MM.1S (cell line): ENCODE measurements at regions not wholly inside any gene's neighbourhood (a gene's known extent, or its start where the extent isn't known, plus 50 kb on each side); places are given as distances from the start of the nearest gene placed in this dataset.

Source experiments
- EZH2 ChIP-seq: fragments of 300-600 bp; sonication (generic); optimal IDR thresholded peaks from 2 replicates; pipeline ENCODE3; 2017; ENCODE audit warnings: low read depth, mild to moderate bottlenecking, antibody characterized with exemption, low read length, mixed read lengths
- EZH2phosphoT487 ChIP-seq: fragments of 300-600 bp; sonication (generic); IDR thresholded peaks from 2 replicates; pipeline ENCODE4 v1.6.1; 2018; ENCODE audit warnings: antibody characterized with exemption, low read length
- TF ChIP-seq, protein P1 (sequence below): fragments of 300-600 bp; sonication (generic); IDR thresholded peaks from 2 replicates; pipeline ENCODE4 v1.5.1; 2016; ENCODE audit warnings: antibody characterized with exemption, low read length, mixed read lengths

DNA sequence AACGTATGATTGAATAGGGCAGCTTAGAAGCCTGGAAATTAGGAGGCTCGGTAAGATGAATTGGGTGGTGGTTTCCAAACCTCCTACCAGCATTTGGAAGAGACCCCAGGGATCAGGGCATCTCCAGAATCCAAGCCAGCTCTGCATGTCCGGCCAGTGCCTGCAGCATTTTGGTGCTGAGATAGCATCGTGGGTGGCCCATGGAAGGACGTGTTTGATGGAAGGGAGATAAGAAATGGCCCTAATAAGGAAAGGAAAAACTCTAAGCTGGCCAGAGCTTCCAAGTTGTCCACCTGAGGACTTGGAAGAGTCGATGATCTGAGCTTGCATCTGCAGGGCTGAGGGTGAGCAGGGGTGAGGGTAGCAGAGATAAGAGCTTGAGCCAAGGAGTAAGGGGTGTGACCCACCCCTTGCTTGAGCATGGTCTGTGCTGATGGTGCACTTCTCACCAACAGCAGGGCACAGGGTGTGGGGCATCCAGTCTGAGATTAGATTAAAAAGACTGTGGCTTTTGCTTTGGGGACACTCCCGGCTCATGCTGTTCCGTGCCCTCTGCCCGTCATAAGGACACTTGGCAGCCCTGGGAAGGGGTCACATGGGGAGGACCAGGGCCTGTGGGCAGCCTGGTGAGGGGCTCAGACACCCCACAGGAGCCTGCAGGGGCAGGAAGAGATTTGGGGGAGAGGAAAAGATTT lies 213.2 kb downstream of the ERMARD start:
- TF ChIP-seq, protein P1, sequence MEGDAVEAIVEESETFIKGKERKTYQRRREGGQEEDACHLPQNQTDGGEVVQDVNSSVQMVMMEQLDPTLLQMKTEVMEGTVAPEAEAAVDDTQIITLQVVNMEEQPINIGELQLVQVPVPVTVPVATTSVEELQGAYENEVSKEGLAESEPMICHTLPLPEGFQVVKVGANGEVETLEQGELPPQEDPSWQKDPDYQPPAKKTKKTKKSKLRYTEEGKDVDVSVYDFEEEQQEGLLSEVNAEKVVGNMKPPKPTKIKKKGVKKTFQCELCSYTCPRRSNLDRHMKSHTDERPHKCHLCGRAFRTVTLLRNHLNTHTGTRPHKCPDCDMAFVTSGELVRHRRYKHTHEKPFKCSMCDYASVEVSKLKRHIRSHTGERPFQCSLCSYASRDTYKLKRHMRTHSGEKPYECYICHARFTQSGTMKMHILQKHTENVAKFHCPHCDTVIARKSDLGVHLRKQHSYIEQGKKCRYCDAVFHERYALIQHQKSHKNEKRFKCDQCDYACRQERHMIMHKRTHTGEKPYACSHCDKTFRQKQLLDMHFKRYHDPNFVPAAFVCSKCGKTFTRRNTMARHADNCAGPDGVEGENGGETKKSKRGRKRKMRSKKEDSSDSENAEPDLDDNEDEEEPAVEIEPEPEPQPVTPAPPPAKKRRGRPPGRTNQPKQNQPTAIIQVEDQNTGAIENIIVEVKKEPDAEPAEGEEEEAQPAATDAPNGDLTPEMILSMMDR = no peak
- TF ChIP-seq EZH2 (no peak), EZH2phosphoT487 (no peak)
